HG03342 (cell line): ENCODE measurements at regions not wholly inside any gene's neighbourhood (a gene's known extent, or its start where the extent isn't known, plus 50 kb on each side); places are given as distances from the start of the nearest gene placed in this dataset.

ENCODE experiments used
- ATAC-seq: cut with Tn5 transposase; IDR thresholded peaks from one replicate; pipeline ENCODE4 v1.9.1; 2021; ENCODE audit warnings: mild to moderate bottlenecking, moderate library complexity; ENCODE audit not compliant: unreplicated experiment

DNA sequence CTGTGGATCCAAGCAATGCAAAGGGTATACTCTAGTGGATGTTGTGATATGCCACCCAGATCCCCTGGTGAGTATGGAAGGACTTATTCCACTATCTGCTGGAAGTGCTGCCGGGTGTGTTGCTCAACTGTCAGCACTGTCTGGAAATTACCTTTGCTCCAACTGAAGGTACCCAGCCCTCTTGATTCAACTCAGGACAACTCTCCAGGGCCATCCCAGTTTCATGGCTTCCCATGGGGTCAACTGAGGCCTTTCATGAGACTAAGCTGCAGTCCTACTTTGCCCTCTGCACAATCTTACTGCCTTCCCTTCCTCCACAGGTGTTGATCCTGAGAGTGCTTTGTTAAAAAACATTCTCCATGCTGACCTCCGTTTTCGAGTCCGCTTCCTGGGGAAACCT is 99.8 kb downstream of the SPRY1 start:
- no peak for ATAC-seq

DNA sequence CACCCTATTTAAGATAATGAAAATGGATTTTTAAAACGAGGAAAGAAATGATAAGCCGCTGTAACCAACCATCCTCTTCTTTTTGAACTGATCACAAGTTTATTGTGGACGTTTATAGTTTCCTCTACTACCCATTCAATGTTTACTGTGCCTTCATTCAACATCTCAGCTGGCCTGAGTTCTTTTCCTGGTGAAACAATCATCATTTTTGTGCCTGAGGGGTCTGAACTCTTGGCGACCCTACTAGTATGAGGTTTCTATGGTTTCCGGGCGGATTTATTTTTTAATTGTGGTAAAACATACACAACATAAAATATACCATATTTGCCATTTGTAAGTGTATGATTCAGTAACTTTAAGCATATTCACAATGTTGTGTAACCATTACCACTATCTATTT is 100.7 kb downstream of the SPRY1 start:
- no peak for ATAC-seq

DNA sequence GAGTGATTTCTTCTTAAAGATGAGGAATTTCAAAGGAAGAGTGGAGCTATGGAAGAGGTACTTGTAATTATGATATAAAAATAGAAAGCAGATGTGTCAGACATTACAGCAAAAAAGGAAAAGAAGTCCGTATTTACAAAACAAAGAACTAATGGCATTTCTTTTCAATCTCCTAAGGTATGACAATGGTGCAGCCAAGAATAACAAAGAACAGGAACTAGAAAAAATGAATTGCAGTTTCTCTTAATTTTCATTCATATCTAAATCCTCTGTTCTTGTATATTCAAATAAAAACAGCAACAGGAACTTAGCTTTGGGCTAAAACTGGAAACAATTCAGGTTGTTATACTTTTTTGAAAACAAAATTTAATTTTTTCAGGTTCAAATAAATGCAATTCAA is 105.1 kb downstream of the SPRY1 start:
- ATAC-seq = no peak

DNA sequence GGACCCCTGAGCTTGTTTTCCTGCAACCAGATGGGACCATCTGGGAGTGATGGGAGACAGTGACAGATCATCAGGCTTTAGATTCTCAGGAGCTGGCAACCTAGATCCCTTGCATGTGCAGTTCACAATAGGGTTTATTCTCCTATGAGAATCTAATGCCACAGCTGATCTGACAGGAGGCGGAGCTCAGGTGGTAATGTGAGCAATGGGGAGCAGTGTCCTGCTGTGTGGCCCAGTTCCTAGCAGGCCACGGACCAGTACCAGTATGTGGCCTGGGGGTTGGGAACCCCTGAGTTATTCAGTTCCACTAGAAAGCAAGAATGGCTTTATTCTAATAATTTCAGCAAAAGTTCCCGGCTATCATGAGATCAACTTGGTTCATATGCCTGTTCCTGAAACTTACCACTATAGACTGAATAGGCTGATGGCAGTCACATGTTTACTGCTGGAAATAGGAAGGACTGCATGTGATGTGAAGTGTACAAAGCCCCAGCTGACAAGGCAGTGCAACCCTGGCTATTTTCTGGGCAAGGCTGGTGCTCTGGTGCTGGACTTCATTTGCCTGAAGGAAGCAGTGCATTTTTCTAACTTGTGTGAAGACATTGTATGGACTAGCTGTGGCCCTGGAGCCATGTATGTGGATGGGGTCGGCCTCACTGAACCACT is 107.2 kb downstream of the SPRY1 start:
- no peak for ATAC-seq

DNA sequence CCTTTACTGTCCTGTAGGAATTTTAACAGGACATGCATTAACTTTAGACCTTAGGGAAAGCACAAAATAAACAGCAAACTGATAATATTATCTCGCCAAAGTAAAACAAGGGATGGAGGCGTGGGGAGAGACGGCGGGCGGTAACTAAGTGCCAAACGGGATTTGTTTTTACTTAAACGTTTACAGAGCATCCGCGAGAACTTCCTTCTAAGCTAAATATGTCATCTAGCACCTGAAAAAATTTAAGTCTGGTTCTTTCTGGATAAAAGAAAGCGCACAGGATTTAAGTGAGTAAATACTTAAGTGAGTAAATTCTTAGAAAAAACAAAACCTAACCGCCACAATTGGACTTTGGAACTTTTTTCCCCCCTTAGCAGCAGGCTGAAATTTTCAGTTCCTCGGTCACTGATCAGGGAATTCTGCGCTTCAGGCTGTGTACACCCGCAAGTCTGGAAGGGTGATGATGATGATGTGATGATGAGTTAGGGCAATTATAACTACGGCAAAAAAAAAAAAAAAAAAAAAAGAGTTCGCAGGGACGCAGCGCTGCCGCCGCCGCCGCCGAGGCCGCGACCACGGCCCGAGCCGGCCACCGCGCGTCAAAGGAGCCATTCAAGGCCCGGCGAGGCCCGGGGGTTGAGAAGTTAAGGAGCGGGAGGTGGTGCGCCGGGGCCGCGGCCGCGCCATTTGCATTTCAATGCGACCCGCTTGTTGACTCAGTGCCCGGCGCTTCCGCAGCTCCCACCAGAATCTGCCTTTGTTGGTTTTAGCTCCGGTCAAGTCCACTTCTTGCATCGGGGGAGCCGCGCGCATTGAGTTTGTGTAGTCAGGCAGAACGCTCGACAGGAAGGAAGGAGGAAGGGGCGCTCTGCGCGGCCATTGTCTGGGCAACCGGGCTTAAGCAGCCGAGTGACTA is 108.8 kb downstream of the SPRY1 start:
- peak; percentile 62 for ATAC-seq

DNA sequence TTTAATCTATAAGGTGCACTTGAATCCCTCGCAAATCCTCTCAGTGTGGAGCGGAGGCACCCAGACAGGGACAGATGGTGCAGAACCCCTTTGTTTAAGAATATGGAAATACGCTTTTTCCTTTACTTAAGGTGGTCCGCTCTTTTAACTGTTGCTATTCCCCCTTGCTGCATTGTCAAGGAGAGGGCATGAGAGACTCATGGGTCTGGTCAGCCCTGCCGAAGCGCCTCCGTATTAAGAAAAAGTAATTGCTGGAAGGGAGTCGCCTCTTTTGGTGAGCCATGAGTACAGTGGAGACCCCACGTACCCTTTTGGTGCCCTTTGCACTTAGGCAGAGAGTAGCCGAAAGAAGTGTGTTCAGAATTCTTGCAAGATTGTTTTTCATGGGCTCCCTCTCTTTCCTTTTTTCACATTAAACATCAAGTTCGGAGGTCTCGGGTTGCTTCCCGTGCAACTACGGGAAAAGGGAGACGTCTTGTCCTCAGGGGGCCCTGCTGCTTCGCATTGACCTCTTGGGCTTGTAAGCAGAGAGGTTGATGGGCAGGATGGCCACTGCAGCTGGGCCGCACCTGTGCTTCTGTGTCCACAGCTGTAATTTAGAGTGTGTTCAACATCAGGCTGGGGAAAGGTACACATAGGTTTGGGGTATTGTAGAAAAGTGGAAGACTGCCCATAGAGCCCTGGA is 109.6 kb downstream of the SPRY1 start:
- ATAC-seq = no peak

DNA sequence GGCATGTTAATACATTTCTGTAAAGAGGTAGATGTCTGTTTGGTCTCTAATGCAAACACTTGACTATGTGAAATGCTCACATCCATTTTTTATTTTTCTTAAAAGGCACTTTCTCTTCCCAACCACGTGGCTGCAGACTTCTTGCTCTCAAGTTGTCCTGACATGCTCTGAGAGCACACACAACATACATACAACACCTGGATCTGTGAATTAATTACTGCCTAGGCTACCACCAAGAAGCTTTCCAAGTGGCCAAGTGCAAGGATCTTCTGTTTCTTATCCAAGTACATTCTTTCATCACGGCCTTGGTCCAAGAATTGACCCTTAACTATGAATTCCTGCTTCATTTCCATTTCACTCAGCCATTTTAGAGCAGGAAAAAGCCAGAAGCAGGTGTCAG is 110.8 kb downstream of the SPRY1 start:
- ATAC-seq = no peak

DNA sequence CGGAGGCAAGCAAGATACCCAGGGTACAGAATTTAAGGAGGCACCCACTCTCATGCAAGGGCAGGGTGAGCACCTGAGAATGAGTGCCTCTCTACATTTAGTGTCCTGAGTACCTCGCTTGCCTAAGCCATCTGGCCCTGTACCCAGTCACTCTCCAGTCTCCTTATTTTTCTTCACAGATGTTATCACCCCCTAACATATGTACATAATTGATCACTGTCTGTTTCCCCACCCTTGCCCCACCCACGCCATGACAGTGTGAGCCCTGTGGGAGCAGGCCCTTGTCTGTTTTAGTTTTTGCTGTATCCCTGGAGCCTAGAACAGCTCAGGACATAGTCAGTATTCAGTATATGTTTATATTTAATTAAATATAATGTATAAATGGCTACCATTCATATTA is 113.6 kb downstream of the SPRY1 start:
- ATAC-seq = no peak

DNA sequence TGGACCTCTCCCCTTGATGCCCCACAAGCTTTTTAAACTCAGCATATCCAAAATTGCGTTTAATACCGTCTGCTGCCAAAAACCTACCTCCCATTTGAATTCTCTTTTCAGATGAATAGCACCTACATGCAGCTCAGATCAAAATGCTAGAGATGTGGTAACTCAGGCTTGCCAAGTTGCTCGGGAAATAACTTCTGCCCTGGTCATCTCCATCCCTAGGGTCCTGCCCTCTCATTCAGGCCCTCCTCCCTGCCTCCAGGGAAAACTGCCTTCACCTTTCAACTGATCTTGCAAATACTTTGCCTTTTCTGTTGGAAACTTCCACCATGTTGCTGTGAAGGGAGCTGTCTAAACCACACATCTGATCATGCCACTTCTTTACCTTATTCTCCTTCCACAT is 114.1 kb downstream of the SPRY1 start:
- no peak for ATAC-seq

DNA sequence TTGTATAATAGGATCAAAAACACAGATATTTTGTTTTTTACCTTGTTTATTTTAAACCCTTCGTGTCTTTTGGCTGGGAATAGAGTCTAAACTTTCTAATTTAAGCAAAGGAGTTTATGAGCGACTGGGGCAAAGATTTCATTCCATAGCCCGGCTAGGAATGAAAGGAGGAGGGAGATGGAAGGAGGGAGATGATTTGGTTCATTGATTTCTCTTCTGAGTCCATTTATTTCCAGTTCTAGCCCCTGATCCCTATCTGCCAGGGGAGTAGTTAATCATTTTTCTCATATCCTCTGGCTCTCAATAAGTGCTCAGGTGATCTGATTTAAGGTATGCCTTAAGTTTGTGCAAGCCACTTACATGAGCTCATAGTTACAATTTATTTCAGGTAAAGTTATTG is 120.0 kb downstream of the SPRY1 start:
- no peak for ATAC-seq

DNA sequence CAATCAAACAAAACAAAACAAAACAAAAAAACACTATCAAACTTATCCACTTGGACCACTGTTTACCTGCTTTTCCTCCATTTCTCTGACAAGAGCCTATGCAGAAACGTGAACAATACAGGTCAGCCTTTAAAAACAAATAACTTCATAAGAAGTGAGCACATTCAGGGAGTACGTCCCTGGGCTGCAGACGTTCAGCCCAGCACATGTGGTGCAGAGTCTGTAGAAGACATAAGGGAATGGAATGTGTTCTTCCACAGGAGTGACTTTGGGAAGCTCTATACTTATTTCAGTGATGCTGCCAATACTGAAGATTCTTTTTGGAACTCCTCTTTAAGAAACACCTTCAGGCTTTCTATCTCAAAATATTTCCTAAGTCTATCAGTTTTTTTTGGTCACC is 120.6 kb downstream of the SPRY1 start:
- no peak for ATAC-seq

DNA sequence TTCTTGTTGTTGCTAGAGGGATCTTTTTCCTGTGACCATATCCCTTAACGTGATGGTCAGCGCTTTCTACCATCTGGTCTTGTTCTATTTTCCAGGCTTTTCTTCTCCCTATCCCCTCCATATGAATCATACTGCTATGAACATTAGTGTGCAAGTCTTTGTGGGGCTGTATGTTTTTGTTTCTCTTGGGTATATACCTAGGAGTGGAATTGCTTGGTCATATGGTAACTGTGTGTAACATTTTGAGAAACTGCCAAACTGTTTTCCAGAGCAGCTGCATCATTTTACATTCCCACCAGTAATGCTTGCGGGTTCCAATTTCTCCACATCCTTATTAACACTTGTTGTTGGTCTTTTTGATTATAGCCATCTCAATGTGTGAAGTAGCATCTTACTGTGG is 121.4 kb downstream of the SPRY1 start:
- no peak for ATAC-seq

DNA sequence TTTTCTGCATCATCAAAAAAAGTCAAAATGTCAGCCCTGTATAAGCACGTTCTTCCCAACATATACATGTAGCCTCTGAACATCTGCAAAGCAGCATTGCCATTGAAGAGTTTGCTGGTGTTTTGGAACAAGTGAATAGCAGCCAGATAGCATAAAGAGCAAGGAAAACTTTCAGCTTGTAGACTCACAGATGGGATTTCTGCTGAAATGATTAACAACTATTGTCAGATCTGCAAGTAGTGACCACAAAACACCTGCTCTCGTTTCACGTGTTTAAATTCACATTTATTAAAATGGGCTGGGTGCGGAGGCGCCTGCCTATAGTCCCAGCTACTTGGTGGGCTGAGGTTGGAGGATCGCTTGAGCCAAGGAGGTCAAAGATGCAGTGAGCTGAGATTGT is 123.7 kb downstream of the SPRY1 start:
- no peak for ATAC-seq

DNA sequence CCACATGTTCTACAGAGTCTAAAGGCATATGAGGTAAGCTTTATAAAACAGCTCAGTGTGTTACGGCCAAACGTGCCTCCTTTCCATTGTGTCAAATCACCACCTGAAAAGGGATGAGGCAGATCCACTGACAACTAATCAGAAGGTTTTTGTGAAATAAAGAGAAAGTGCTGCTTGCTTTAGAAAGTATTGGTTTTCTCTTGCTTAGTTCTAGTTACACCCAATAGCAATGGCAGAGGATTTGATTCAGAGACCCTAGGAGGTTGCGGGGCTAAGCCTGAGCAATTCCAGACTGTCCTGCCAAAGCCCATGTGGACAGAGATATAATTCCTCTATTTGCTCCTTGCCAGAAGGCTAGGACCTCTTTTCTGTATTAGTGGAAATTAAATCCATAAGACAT is 125.5 kb downstream of the SPRY1 start:
- no peak for ATAC-seq

DNA sequence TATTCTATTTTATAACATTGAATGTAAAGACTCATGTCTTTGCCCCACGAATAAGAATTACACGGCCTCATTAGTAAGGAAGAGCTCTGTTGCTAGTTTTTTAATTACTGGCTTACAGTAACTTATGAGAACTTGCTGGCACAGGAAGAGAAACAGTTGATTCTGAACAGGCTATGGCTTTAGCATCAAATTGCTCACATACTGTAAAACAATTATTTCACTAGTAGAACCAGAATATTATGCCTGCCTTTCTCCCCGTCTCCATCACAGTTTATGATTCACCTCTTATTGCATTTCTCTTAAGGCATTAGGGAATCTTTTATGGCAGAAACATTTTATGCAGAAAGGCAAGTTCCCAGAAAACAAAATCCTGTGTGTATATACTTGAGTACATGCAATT is 126.1 kb downstream of the SPRY1 start:
- ATAC-seq = no peak

DNA sequence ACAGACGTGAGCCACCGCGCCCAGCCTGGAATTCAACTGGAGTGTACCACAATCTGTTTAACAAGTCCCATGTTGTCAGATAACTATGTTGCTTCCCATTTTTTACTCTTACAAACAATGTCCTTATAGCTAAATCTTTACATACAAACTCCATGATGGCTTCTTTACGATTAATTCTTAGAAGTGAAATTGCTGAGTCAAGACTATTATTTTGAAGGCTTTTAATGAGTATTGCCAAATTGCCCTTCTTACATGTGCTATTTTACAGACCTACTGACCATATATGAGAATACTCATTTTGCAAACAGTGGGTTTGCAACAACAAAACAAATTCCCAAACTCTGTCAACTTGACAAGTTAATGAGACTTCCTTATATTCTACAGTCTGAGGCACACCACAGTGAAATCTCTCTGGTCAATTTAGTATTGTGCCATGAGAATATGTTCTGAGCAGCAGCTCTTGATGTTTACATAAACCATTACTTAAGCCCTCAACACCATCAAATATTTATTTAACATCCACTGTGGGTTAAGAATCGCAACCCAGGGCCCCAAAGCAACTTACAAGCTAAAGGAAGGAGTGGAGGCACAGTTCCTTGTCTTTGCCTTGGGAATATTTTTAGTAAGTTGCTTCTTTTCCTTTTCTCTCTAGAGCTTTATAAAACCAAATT is 128.5 kb downstream of the SPRY1 start:
- ATAC-seq = no peak

DNA sequence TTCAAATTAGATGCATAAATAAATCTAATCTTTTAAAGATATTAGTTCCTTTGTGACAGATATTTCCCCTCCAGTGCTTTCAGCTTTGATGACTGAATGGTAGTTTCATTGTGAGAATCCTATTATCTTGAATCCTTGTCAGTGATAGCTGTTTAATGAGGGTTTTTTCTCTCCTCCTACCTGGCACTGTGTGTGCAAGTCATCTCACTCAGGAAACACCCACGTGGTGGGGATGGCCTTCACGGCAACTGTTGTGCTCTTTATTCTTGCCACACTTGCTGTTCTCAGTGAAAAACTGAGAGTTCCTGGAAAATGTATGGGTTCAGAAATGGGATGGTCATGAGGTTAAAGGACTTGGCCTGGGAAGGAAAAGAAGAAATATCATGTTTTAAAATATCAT is 129.9 kb downstream of the SPRY1 start:
- ATAC-seq = no peak

DNA sequence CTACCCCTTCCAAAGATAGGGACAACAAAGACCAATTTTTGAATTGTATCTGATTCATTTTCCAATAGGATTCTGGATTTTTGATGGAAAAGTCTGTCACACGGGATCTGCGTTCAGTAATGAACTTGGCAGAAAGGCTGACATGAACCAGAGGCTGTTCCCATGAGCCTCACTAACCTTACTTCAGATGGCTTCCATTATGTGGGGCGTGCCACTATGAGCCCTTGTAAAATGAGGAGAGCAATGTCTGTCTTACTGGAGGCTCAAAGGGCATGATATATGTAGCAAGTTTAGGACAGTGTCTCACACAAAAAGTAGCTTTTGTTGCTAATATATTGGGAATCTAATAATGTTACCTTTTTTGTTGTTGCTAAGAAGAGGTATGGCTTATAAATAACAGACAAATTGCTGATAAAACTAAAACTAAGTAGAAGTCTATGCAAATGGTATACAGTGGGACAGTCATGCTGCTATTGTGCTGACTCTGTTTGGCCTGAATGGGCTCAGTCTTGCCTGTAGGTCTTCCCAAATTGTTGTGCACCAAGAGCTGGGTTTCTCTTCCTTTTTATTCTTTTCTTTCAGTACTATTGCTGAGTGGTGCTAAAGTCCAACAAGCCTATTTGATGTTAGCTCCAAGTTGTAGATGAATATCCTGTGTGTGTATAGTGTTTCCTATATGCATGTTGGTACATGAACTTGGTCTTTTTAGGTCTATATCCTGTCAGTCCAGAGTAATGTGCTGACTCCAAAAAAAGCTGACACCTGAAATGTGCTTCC is 132.1 kb downstream of the SPRY1 start:
- ATAC-seq = no peak

DNA sequence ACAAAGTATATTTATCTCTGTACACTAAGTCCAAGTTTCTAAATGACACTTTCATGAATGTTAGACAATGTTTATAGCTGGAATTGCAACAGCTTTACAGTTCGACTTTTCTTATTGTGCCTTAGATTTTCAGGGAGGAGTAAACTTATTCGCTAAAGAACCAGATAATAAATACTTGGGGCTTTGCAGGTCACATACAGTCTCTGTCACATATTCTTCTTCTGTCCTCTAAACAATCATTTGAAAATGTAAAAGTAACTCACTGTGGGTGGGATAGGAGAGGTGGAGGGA is 132.6 kb downstream of the SPRY1 start:
- no peak for ATAC-seq

DNA sequence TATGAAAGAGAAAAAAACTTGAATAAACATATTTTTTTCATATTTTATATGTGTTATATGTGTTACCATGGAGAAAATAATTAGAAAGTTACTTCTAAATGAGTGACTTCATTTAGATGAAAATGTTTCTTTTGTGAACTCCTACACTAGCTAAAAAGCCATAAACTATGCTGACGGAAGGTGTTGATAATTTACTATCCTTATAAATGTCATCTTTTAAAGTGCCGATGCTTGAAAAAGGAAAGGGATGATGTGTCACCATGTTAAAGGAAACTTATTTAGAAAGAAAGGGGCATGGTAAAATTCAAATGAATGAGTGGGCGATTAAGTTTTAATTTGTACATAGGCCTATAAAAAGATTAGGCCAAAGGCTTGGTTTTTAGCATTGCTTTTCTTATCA is 133.8 kb downstream of the SPRY1 start:
- no peak for ATAC-seq
